ENCODE measurements at regions not wholly inside any gene's neighbourhood (a gene's known extent, or its start where the extent isn't known, plus 50 kb on each side); places are given as distances from the start of the nearest gene placed in this dataset. TPM values are rescaled to one million over a fixed set of nuclear protein-coding genes. Genes with fewer than 3 reads are reported as not detected.

DNA sequence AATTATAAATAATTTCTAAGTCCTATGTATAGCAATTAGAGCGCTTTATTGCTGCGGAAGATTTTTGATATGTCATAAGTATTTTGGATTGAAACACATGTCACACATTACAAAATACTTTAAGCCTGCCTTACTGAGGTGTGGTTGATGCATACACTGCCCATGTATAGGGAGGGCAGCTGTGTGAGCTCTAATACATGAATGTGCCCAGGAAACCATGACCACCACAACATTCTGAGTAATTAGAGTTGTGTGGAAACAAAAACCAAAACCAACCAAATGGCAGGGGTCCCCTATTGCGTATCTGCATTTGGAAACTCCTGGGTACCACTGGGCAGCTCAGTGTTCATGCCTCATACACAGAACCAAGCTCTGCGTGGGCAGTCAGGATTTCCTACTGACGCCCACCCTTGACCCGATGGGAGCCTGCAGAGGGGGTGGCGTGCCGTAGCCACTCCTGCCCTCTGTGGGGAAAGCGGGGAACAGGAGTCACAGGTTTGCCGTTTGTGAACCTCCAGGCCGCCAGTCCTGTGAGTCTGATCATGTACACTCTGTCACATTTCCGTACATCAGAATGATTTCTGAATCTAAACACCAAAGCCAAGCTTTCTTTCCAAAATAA, 50.9 kb upstream of the PDE10A start:
- H4K20me1 ChIP-seq (replicated peaks; ENCODE audit: control insufficient read depth, extremely low read depth, insufficient read depth, low read length), result no peaks in the 10 kb centered on the region
- BruUV-seq (replicated peaks), result no TSS peak
- H3K9ac ChIP-seq (replicated peaks; ENCODE audit: extremely low read depth, insufficient read depth, low read length), result no peak overlapping the region
- no peaks in the 10 kb centered on the region for H3K27me3 ChIP-seq (ENCODE audit: control insufficient read depth in 2 of 2, insufficient read depth in 2 of 2, low read length in 2 of 2)
- H3K79me2 ChIP-seq (ENCODE audit: control insufficient read depth, insufficient read depth, low read length), result no peaks in the 10 kb centered on the region
- intact Hi-C loops (cut with micrococcal nuclease) (no loop called here), dilution Hi-C loops (cut with MboI; ENCODE audit: extremely low pct_ligation_motif_present, low sequenced_read_pairs) (no loop called here)
- no peak for TF ChIP-seq MYC (IDR thresholded peaks at IDR 0.05; ENCODE audit: low read depth, low read length)
- TF ChIP-seq, protein P1, sequence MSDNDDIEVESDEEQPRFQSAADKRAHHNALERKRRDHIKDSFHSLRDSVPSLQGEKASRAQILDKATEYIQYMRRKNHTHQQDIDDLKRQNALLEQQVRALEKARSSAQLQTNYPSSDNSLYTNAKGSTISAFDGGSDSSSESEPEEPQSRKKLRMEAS (IDR thresholded peaks at IDR 0.05; ENCODE audit: insufficient read depth, insufficient read length), result no peak
- TF ChIP-seq POLR2A (IDR thresholded peaks at IDR 0.05; ENCODE audit: low read depth, low read length), result no peak
- no peak for TF ChIP-seq JUN (IDR thresholded peaks at IDR 0.05; ENCODE audit: borderline replicate concordance, insufficient read depth, insufficient read length, low read depth)
- TF ChIP-seq FOS (IDR thresholded peaks at IDR 0.05; ENCODE audit: borderline replicate concordance, insufficient read depth, low read length), result no peak
- TF ChIP-seq, protein P2, sequence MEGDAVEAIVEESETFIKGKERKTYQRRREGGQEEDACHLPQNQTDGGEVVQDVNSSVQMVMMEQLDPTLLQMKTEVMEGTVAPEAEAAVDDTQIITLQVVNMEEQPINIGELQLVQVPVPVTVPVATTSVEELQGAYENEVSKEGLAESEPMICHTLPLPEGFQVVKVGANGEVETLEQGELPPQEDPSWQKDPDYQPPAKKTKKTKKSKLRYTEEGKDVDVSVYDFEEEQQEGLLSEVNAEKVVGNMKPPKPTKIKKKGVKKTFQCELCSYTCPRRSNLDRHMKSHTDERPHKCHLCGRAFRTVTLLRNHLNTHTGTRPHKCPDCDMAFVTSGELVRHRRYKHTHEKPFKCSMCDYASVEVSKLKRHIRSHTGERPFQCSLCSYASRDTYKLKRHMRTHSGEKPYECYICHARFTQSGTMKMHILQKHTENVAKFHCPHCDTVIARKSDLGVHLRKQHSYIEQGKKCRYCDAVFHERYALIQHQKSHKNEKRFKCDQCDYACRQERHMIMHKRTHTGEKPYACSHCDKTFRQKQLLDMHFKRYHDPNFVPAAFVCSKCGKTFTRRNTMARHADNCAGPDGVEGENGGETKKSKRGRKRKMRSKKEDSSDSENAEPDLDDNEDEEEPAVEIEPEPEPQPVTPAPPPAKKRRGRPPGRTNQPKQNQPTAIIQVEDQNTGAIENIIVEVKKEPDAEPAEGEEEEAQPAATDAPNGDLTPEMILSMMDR (IDR thresholded peaks at IDR 0.05; ENCODE audit: extremely low read depth in 1 of 2, insufficient read depth in 1 of 2, low read depth in 1 of 2, low read length in 2 of 2), result no peak
- TF ChIP-seq GATA2 (IDR thresholded peaks at IDR 0.05; ENCODE audit: insufficient read depth, insufficient read length, low read depth, low read length), result no peak
- no peak for TF ChIP-seq POLR2AphosphoS5 (IDR thresholded peaks at IDR 0.05; ENCODE audit: insufficient read depth, low read depth, low read length)
- TF ChIP-seq EZH2 (IDR thresholded peaks at IDR 0.05; ENCODE audit: borderline replicate concordance, low read depth, low read length, severe bottlenecking), result no peak
- POLR2A ChIA-PET, result no interaction called here
- no peak for DNase-seq (ENCODE audit: low read depth, low spot score)
- no peaks in the 10 kb centered on the region for H3K9me3 ChIP-seq (replicated peaks; ENCODE audit: control insufficient read depth, insufficient read depth, low read length)
- no peaks in the 10 kb centered on the region for H3K36me3 ChIP-seq (ENCODE audit: control insufficient read depth in 2 of 2, extremely low read depth in 1 of 2, insufficient read depth in 2 of 2, low read length in 2 of 2)
- CTCF ChIA-PET, result no interaction called here
- FAIRE-seq, result no peak
- no peaks in the 10 kb centered on the region for H3K9me1 ChIP-seq (replicated peaks; ENCODE audit: control insufficient read depth, extremely low read depth, insufficient read depth, low read length)
- no peak overlapping the region for H3K4me3 ChIP-seq (replicated peaks in 1 of 3; ENCODE audit: insufficient read depth in 1 of 3, low read depth in 1 of 3, low read length in 3 of 3)
- H2AFZ ChIP-seq (ENCODE audit: low read depth, low read length), result no peak overlapping the region
- H3K4me2 ChIP-seq (ENCODE audit: insufficient read depth, low read length), result no peak overlapping the region
- H3K4me1 ChIP-seq (ENCODE audit: control insufficient read depth, extremely low read depth, insufficient read depth, low read length), result peaks cover 5% of the 10 kb centered on the region
- no peak overlapping the region for H3K27ac ChIP-seq (ENCODE audit: insufficient read depth, low read depth, low read length)

Small RNA genes in the stretch of these regions (small RNA-seq; reads per million reads assigned to genes)
- gene RNU6-730P (ENCODE audit: insufficient read depth, insufficient read length, low read depth, low replicate concordance), result not detected

All from endothelial cell of umbilical vein (primary cell).